Keratinocyte (primary cell): ENCODE measurements at regions not wholly inside any gene's neighbourhood (a gene's known extent, or its start where the extent isn't known, plus 50 kb on each side); places are given as distances from the start of the nearest gene placed in this dataset.

ENCODE experiments used
- DNase-seq: peaks from one replicate; pipeline ENCODE4 v3.0.0-alpha.2; 2011; ENCODE audit warnings: low read depth, missing footprints, low spot score
- FAIRE-seq: peaks from 2 replicates; lab custom pipeline; 2011; peaks lifted over from hg19 to GRCh38; lab: Jason Lieb, UNC
- H2AFZ ChIP-seq: 2 replicates; pipeline ENCODE4 v1.6.0; 2012; ENCODE audit warnings: low read length, control low read depth, inconsistent platforms; ENCODE audit not compliant: control insufficient read depth
- H3K27ac ChIP-seq: 2 replicates; pipeline ENCODE4 v1.5.1; 2011; ENCODE audit warnings: low read length; ENCODE audit not compliant: control insufficient read depth, insufficient read depth
- H3K27me3 ChIP-seq: 3 replicates; pipeline ENCODE4 v1.6.0; 2011; ENCODE audit warnings: low read length; ENCODE audit not compliant: control insufficient read depth, insufficient read depth; ENCODE audit errors: extremely low read depth
- H3K36me3 ChIP-seq, 2 experiments: 2 replicates in 1 of 2; 3 replicates in 1 of 2; pipeline ENCODE4 v1.5.1; 2011; ENCODE audit warnings: low read length in 2 of 2, mild to moderate bottlenecking in 1 of 2; ENCODE audit not compliant: control insufficient read depth in 2 of 2, insufficient read depth in 2 of 2; ENCODE audit errors: extremely low read depth in 1 of 2
- H3K4me1 ChIP-seq: 3 replicates; pipeline ENCODE4 v1.5.1; 2011; ENCODE audit warnings: low read length; ENCODE audit not compliant: control insufficient read depth, insufficient read depth; ENCODE audit errors: extremely low read depth
- H3K4me2 ChIP-seq: 3 replicates; pipeline ENCODE4 v1.6.0; 2011; ENCODE audit warnings: low read depth, low read length; ENCODE audit not compliant: control insufficient read depth, insufficient read depth; ENCODE audit errors: extremely low read depth
- H3K4me3 ChIP-seq, 3 experiments: fragments of 200-600 bp in 1 of 3; sonication (generic) in 1 of 3; 2 replicates in 2 of 3; 3 replicates in 1 of 3; pipeline ENCODE4 v1.5.1; 2011 to 2016; ENCODE audit warnings: low read length in 3 of 3, mild to moderate bottlenecking in 3 of 3, control low read depth in 2 of 3, inconsistent platforms in 1 of 3, low read depth in 1 of 3, mixed read lengths in 1 of 3, mixed run types in 1 of 3, moderate library complexity in 1 of 3; ENCODE audit not compliant: control insufficient read depth in 2 of 3, insufficient read depth in 2 of 3; ENCODE audit errors: extremely low read depth in 1 of 3
- H3K79me2 ChIP-seq: 2 replicates; pipeline ENCODE4 v1.6.0; 2012; ENCODE audit warnings: low read length; ENCODE audit not compliant: control insufficient read depth, insufficient read depth
- H3K9ac ChIP-seq: 3 replicates; pipeline ENCODE4 v1.6.0; 2011; ENCODE audit warnings: low read length; ENCODE audit not compliant: control insufficient read depth, insufficient read depth; ENCODE audit errors: extremely low read depth
- H3K9me1 ChIP-seq: 3 replicates; pipeline ENCODE4 v1.6.0; 2011; ENCODE audit warnings: low read length; ENCODE audit not compliant: control insufficient read depth, insufficient read depth; ENCODE audit errors: extremely low read depth
- H3K9me3 ChIP-seq: 2 replicates; pipeline ENCODE4 v1.5.1; 2012; ENCODE audit warnings: low read depth, low read length; ENCODE audit not compliant: control insufficient read depth
- H4K20me1 ChIP-seq: 3 replicates; pipeline ENCODE4 v1.6.0; 2011; ENCODE audit warnings: low read length; ENCODE audit not compliant: control insufficient read depth, insufficient read depth; ENCODE audit errors: extremely low read depth
- EZH2 ChIP-seq: IDR thresholded peaks from one replicate; pipeline ENCODE4 v1.6.1; 2012; ENCODE audit warnings: inconsistent platforms, mild to moderate bottlenecking, low read length, moderate library complexity
- dilution Hi-C: fragments of 300-500 bp; cut with MboI; formaldehyde crosslinking; loops from one replicate; pipeline ENCODE4 v1.7.0; 2020; ENCODE audit warnings: low sequenced_read_pairs; ENCODE audit not compliant: extremely low pct_ligation_motif_present
- TF ChIP-seq, protein P1 (sequence below), 3 experiments: IDR thresholded peaks in 1 of 3; conservative IDR thresholded peaks in 1 of 3; optimal IDR thresholded peaks in 1 of 3; 2 replicates in 2 of 3; 3 replicates in 1 of 3; pipeline versions ENCODE3 to v1.5.1; 2011; ENCODE audit warnings: low read length in 3 of 3, mild to moderate bottlenecking in 3 of 3, moderate library complexity in 2 of 3, control low read depth in 1 of 3, inconsistent platforms in 1 of 3; ENCODE audit not compliant: insufficient read depth in 2 of 3; ENCODE audit errors: extremely low read depth in 1 of 3

DNA sequence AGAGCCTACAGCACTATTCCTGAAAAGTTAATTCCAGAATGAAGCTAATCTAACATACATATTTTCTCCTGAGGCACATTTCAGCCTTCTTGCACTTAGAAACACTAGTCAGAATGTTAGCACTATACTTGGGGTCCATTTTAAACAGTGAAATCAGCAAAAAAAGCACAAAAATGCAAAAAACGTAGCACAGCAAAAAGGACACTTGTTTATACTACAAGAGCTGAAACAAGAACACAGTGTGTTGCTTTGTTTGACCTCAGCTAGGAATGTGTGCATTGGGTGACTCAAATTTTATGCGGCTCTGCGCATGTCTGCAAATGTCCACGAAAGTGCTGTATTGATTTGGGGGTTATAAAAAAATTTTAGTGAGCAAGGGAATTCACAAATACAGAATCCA lies 226.2 kb downstream of the KCNRG start:
- Histone ChIP-seq H3K79me2 (no peaks in the 10 kb centered on the region), H3K9me3 (no peaks in the 10 kb centered on the region), H4K20me1 (peaks cover 3% of the 10 kb centered on the region), H3K36me3 (no peaks in the 10 kb centered on the region), H2AFZ (no peak overlapping the region), H3K4me1 (peaks cover 5% of the 10 kb centered on the region), H3K27ac (no peak overlapping the region), H3K27me3 (peaks cover 15% of the 10 kb centered on the region), H3K9me1 (peaks cover 5% of the 10 kb centered on the region), H3K4me3 (no peak overlapping the region), H3K4me2 (no peak overlapping the region), H3K9ac (no peak overlapping the region)
- DNase-seq (no peak), FAIRE-seq (no peak)
- TF ChIP-seq, protein P1, sequence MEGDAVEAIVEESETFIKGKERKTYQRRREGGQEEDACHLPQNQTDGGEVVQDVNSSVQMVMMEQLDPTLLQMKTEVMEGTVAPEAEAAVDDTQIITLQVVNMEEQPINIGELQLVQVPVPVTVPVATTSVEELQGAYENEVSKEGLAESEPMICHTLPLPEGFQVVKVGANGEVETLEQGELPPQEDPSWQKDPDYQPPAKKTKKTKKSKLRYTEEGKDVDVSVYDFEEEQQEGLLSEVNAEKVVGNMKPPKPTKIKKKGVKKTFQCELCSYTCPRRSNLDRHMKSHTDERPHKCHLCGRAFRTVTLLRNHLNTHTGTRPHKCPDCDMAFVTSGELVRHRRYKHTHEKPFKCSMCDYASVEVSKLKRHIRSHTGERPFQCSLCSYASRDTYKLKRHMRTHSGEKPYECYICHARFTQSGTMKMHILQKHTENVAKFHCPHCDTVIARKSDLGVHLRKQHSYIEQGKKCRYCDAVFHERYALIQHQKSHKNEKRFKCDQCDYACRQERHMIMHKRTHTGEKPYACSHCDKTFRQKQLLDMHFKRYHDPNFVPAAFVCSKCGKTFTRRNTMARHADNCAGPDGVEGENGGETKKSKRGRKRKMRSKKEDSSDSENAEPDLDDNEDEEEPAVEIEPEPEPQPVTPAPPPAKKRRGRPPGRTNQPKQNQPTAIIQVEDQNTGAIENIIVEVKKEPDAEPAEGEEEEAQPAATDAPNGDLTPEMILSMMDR (optimal IDR thresholded peaks at IDR 0.05 in 1 of 3, IDR thresholded peaks at IDR 0.05 in 1 of 3, conservative IDR thresholded peaks at IDR 0.05 in 1 of 3; ENCODE audit: extremely low read depth in 1 of 3, insufficient read depth in 2 of 3, low read length in 3 of 3): no peak
- TF ChIP-seq EZH2: no peak
- dilution Hi-C loops: no loop called here

DNA sequence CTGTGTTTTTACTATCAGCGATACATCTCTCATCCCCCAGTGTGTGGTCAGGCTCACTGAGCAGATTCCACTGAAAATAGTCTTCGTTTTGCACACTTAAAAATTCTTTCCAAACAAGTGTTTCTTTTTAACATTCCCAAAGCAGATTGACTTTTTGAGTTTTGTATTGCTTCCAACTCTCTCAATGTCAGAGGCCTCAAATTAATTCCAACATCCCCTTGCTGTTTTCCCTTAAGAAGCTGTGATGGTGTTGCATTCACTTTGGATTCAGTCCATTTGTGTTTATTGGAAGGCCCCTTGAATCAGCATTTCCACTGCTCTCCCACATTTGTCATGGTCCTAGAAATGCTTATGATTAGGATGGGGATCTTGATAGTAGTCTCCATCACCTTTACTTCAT lies 228.7 kb downstream of the KCNRG start:
- H3K27ac ChIP-seq: no peak overlapping the region
- TF ChIP-seq, protein P1 (optimal IDR thresholded peaks at IDR 0.05 in 1 of 3, IDR thresholded peaks at IDR 0.05 in 1 of 3, conservative IDR thresholded peaks at IDR 0.05 in 1 of 3; ENCODE audit: extremely low read depth in 1 of 3, insufficient read depth in 2 of 3, low read length in 3 of 3): no peak
- TF ChIP-seq EZH2: no peak
- no peaks in the 10 kb centered on the region for H3K36me3 ChIP-seq
- H2AFZ ChIP-seq: no peak overlapping the region
- no peak overlapping the region for H3K4me3 ChIP-seq
- H3K4me1 ChIP-seq: peaks cover 5% of the 10 kb centered on the region
- no peaks in the 10 kb centered on the region for H3K9me3 ChIP-seq
- H3K9ac ChIP-seq: no peak overlapping the region
- H3K9me1 ChIP-seq: peaks cover 5% of the 10 kb centered on the region
- H4K20me1 ChIP-seq: peaks cover 3% of the 10 kb centered on the region
- dilution Hi-C loops: no loop called here
- H3K27me3 ChIP-seq: peaks cover 11% of the 10 kb centered on the region
- no peaks in the 10 kb centered on the region for H3K79me2 ChIP-seq
- H3K4me2 ChIP-seq: no peak overlapping the region
- no peak for FAIRE-seq
- no peak for DNase-seq
